ENCODE measurements at regions not wholly inside any gene's neighbourhood (a gene's known extent, or its start where the extent isn't known, plus 50 kb on each side); places are given as distances from the start of the nearest gene placed in this dataset.

GRCh38 chr6:104484191-104484590 lies 375.5 kb downstream of the HACE1 start:
- no peak for TF ChIP-seq CTCF (IDR thresholded peaks at IDR 0.05; ENCODE audit: low read depth, low read length)
- no peak for TF ChIP-seq EZH2phosphoT487 (IDR thresholded peaks at IDR 0.05; ENCODE audit: low read depth)
